Body of pancreas (tissue), 4 donors: ENCODE measurements at regions not wholly inside any gene's neighbourhood (a gene's known extent, or its start where the extent isn't known, plus 50 kb on each side); places are given as distances from the start of the nearest gene placed in this dataset.
"Not testable (repeated sequence)": the region's sequence is repeated elsewhere in the genome, so short reads cannot be mapped to it uniquely, and the experiment has no call there.

Experiments
- ATAC-seq: fragments of 150-250 bp; one replicate; pipeline ENCODE4 v1.9.1; 2016
- DNase-seq, 4 donors: peaks; one replicate each; pipeline ENCODE4 v3.0.0-alpha.2; 2019
- H3K27ac ChIP-seq, 4 donors: fragments of 200-600 bp; sonication (generic); 1 replicate in 3 of 4; 2 replicates in 1 of 4; pipeline versions ENCODE4 v1.5.1 to v1.6.1; 2016 to 2019; ENCODE audit warnings: mild to moderate bottlenecking in 1 of 4, mixed read lengths in 1 of 4, moderate library complexity in 1 of 4
- H3K27me3 ChIP-seq, 2 donors: fragments of 200-600 bp; sonication (generic); one replicate each; pipeline ENCODE4 v1.6.0; 2016; ENCODE audit warnings: mild to moderate bottlenecking in 1 of 2
- H3K36me3 ChIP-seq, 2 donors: fragments of 200-600 bp; sonication (generic); replicated peaks in 1 of 2; 2 replicates each; pipeline ENCODE4 v1.5.1; 2016; ENCODE audit warnings: low read depth in 2 of 2; ENCODE audit not compliant: insufficient read depth in 1 of 2
- H3K4me1 ChIP-seq: fragments of 200-600 bp; sonication (generic); one replicate; pipeline ENCODE4 v1.6.0; 2016
- H3K4me3 ChIP-seq, 2 donors: fragments of 200-600 bp; sonication (generic); 1 replicate in 1 of 2; 2 replicates in 1 of 2; pipeline ENCODE4 v1.5.1; 2016 to 2019
- H3K9me3 ChIP-seq, 3 donors: fragments of 200-600 bp; sonication (generic); 1 replicate in 2 of 3; 2 replicates in 1 of 3; pipeline ENCODE4 v1.5.1; 2016
- CTCF ChIP-seq, 7 experiments: fragments of 450-650 bp in 4 of 7; fragments of 200-600 bp in 3 of 7; sonication (generic) in 3 of 7; IDR thresholded peaks; one replicate each; pipeline ENCODE4 v1.5.1; 2016 to 2019; ENCODE audit warnings: antibody characterized with exemption in 7 of 7
- POLR2A ChIP-seq, 3 donors: fragments of 450-650 bp; IDR thresholded peaks; one replicate each; pipeline ENCODE4 v1.6.1; 2016; ENCODE audit warnings: antibody characterized with exemption in 3 of 3, mild to moderate bottlenecking in 2 of 3
- WGBS, 2 donors: methylation state at CpG; one replicate each; pipeline ENCODE4 v1.1.5; 2017; 5-methylcytosine and 5-hydroxymethylcytosine counted together
- intact Hi-C: fragments of 100-400 bp; cut with DNase I; formaldehyde crosslinking; loops from one replicate; pipeline ENCODE4 v1.15.1; 2023

- H3K9me3 ChIP-seq = no peaks in the 10 kb centered on the region
- no peak for DNase-seq
- no peaks in the 10 kb centered on the region for H3K36me3 ChIP-seq
- H3K4me3 ChIP-seq = no peak overlapping the region
- intact Hi-C loops = no loop called here
- H3K27me3 ChIP-seq = no peaks in the 10 kb centered on the region
- no peak for ATAC-seq
- no peak for TF ChIP-seq CTCF (IDR thresholded peaks at IDR 0.05)
- TF ChIP-seq POLR2A (IDR thresholded peaks at IDR 0.05) = no peak
- H3K4me1 ChIP-seq = no peaks in the 10 kb centered on the region
- 54 to 67% methylated on average over 7 of the region's 7 CpGs for WGBS, 2 donors
- no peak overlapping the region for H3K27ac ChIP-seq
These were observed 60.9 kb upstream of the ZNF527 start for GRCh38 chr19:37309834-37310575.

DNA sequence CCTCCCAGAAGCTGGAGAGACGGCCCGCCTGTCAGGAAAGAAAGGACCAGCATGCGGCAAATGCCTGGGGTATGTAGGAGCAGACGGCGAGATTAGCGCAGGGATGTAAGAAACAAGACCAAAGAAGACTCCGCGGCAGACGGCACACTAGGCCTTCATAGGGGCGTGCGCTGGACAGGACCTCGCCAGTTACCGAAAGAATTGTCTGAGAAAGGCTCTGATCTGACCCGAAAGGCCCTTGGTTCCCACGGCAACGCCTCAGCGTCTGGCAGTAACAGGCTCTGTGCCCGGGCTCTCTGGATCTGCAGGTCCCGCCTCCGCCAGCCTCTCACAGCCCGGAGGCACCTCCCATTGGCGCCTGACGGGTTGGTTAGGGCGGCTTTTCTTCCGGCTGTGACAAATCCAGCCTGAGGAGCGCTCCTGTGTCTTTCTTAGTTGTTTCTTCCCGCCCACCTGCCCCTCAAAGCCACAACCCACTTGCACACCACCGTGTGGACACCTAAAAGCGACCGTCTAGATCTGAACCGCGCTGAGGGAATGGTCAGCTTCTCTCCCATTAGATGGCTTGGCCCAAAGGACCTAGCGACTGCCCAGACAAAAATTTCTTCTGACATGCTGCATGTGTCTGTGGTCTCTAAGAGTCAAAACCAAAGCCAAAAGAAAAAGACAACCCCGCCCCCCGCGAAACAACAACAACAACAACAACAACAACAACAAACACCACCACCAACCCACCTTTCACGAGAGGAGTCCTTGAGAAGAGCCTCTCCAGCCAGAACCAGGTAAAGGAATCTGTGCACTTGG, 58.2 kb upstream of the ZNF527 start:
- H3K4me3 ChIP-seq, H3K27me3 ChIP-seq, H3K36me3 ChIP-seq, H3K4me1 ChIP-seq, intact Hi-C loops, H3K9me3 ChIP-seq: not testable (repeated sequence)
- peak overlapping the region in 3 of 4 donors; percentile 41 to 63 (median 56) for H3K27ac ChIP-seq
- ATAC-seq (peak; percentile 75), DNase-seq (peak; percentile 50 to 56 (median 53))
- WGBS, 2 donors = 3 to 4% methylated on average over 33 to 37 of the region's 37 CpGs

- Histone ChIP-seq H3K9me3 (no peaks in the 10 kb centered on the region), H3K27me3 (no peaks in the 10 kb centered on the region), H3K4me1 (peaks cover 7% of the 10 kb centered on the region), H3K4me3 (no peak overlapping the region), H3K36me3 (no peaks in the 10 kb centered on the region), H3K27ac (peak overlapping the region in 2 of 4 donors; percentile 56 to 63)
- TF ChIP-seq CTCF (IDR thresholded peaks at IDR 0.05) (no peak), POLR2A (IDR thresholded peaks at IDR 0.05) (no peak)
- WGBS, 2 donors = 82 to 100% methylated on average over 1 of the region's 1 CpG
- intact Hi-C loops = no loop called here
- ATAC-seq (no peak), DNase-seq (no peak)
These were observed 57.6 kb upstream of the ZNF527 start for GRCh38 chr19:37313335-37313627.

DNA sequence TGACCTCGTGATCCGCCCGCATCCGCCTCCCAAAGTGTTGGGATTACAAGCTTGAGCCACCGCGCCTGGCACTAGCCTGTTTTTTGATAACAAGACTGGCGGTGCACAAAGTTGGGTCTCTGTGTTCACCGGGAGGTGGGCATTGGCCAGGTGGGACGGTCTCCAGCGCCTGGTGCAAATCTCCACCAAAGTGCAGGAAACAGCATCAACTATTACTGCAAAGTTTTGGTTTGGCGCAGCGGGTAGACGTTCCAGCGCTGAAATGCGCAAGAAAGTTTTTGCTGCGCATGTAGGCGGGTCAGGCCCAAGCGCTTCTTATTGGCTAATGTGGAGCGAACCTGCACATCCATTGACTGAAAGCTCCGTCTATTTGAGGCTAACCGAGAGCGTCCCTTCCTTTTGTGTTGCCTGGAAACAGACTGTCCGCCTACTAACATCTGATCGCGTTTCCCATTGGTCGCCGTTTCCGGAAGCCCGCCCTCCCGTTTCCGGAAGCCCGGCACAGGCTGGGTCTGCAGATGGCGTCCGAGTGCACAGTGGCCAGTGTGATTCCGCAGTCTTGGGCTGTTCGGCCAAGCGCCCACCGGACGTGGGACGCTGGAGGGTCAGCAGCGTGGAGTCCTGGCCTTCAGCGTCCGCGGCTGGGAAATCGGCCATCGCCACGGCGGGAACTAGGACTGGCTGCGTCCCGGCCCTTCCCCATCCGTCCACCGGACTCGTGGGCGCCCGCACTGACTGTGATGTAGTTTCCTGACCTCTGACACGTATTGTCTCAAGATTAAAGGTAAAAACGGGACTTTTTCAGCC, 53.3 kb upstream of the ZNF527 start:
- Histone ChIP-seq H3K4me1 (peaks cover 14% of the 10 kb centered on the region), H3K36me3 (no peaks in the 10 kb centered on the region), H3K27me3 (no peaks in the 10 kb centered on the region), H3K9me3 (no peaks in the 10 kb centered on the region), H3K27ac (peak overlapping the region; percentile 54 to 89 (median 74)), H3K4me3 (peak overlapping the region; percentile 64 to 90)
- ATAC-seq = peak; percentile 98
- 0% methylated on average over 11 to 57 of the region's 57 CpGs for WGBS, 2 donors
- intact Hi-C loops = no loop called here
- peak in 3 of 7 experiments; percentile 33 to 47 (median 41) for TF ChIP-seq CTCF (IDR thresholded peaks at IDR 0.05)
- TF ChIP-seq POLR2A (IDR thresholded peaks at IDR 0.05) = peak; percentile 53 to 88 (median 84)
- peak; percentile 94 to 98 (median 96) for DNase-seq

GRCh38 chr19:37320988-37321387, 49.9 kb upstream of the ZNF527 start:
- intact Hi-C loops = loop anchor here (10.0 kb wide), 1 partner anchor 144 kb away; the partner anchor contains the start of genes ZNF569 and ZNF570
- ATAC-seq = not testable (repeated sequence)
- 54 to 61% methylated on average over 7 of the region's 7 CpGs for WGBS, 2 donors

More at GRCh38 chr19:37320988-37321387, 49.9 kb upstream of the ZNF527 start:
- not testable (repeated sequence) for H3K4me3 ChIP-seq, H3K27me3 ChIP-seq, H3K27ac ChIP-seq, DNase-seq, H3K9me3 ChIP-seq
- H3K36me3 ChIP-seq = peaks cover 9 to 10% of the 10 kb centered on the region in 2 donors
- peaks cover 14% of the 10 kb centered on the region for H3K4me1 ChIP-seq
